IPS-18a (cell line): ENCODE measurements at regions not wholly inside any gene's neighbourhood (a gene's known extent, or its start where the extent isn't known, plus 50 kb on each side); places are given as distances from the start of the nearest gene placed in this dataset.

Experiments used
- H3K27ac ChIP-seq: one replicate; pipeline ENCODE4 v1.5.1; 2013; ENCODE audit warnings: low read length
- H3K27me3 ChIP-seq: one replicate; pipeline ENCODE4 v1.6.1; 2013; ENCODE audit warnings: mild to moderate bottlenecking, low read length; ENCODE audit not compliant: control insufficient read depth, insufficient read depth
- H3K36me3 ChIP-seq: one replicate; pipeline ENCODE4 v1.6.1; 2013; ENCODE audit warnings: low read depth, low read length; ENCODE audit not compliant: control insufficient read depth
- H3K4me1 ChIP-seq: one replicate; pipeline ENCODE4 v1.6.1; 2013; ENCODE audit warnings: low read depth, low read length; ENCODE audit not compliant: control insufficient read depth
- H3K4me3 ChIP-seq: one replicate; pipeline ENCODE4 v1.5.1; 2013; ENCODE audit warnings: low read length
- H3K9ac ChIP-seq: one replicate; pipeline ENCODE4 v1.6.1; 2013; ENCODE audit warnings: mild to moderate bottlenecking, low read length, moderate library complexity
- H3K9me3 ChIP-seq: one replicate; pipeline ENCODE4 v1.6.1; 2013; ENCODE audit warnings: low read depth, low read length; ENCODE audit not compliant: control insufficient read depth

GRCh38 chr6:145015739-145016558 is 719.4 kb downstream of the EPM2A start:
- no peak overlapping the region for H3K27ac ChIP-seq
- H3K36me3 ChIP-seq = no peaks in the 10 kb centered on the region
- H3K4me1 ChIP-seq = no peaks in the 10 kb centered on the region
- no peaks in the 10 kb centered on the region for H3K9me3 ChIP-seq
- no peak overlapping the region for H3K9ac ChIP-seq
- no peaks in the 10 kb centered on the region for H3K27me3 ChIP-seq
- no peak overlapping the region for H3K4me3 ChIP-seq

- Histone ChIP-seq H3K4me3 (no peak overlapping the region), H3K9ac (no peak overlapping the region), H3K27me3 (no peaks in the 10 kb centered on the region), H3K4me1 (no peaks in the 10 kb centered on the region), H3K36me3 (no peaks in the 10 kb centered on the region), H3K27ac (no peak overlapping the region), H3K9me3 (no peaks in the 10 kb centered on the region)
These were observed 718.3 kb downstream of the EPM2A start for GRCh38 chr6:145017051-145017450.

DNA sequence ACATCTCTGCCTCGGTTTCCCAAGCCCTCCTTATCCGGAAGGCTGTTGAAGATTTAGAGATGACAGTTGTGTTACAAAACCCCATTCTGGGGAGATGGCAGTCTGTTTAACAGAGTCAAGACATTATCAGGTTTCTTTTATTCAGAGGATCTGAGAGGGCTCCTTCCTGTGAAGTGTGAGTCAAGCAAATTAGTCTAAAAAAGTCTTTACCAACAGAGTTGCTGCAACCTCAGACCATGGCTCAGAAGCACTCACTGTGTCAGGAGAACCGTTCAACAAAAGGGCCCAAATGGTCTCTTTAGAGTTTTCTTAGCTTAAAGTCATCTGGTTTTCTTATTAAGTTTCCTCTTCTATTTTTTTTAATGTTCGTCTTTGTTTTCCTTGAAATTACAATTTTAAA is 717.8 kb downstream of the EPM2A start:
- Histone ChIP-seq H3K9ac (no peak overlapping the region), H3K27ac (no peak overlapping the region), H3K4me1 (no peaks in the 10 kb centered on the region), H3K4me3 (no peak overlapping the region), H3K9me3 (no peaks in the 10 kb centered on the region), H3K36me3 (no peaks in the 10 kb centered on the region), H3K27me3 (no peaks in the 10 kb centered on the region)

DNA sequence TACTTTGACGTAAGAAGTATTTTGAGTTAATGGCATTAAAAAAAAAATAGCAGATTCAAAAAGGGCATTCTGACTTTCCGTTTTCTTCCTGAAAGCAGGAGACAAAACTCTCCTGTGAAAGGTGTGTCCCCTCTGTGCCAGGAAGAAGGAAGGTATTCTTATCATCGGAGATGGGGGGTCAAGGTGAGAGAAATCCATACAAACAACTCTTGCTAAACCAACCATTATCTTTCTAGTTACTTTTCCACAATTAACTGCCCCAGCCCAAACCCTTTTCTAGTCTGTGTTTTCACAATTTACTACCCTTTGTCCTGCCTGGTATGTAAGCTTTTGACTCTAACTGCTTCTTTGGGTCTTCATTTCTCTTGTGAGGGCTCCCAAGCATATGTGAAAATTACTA is 717.3 kb downstream of the EPM2A start:
- no peaks in the 10 kb centered on the region for H3K27me3 ChIP-seq
- no peaks in the 10 kb centered on the region for H3K9me3 ChIP-seq
- H3K4me1 ChIP-seq = peaks cover 1% of the 10 kb centered on the region
- H3K36me3 ChIP-seq = no peaks in the 10 kb centered on the region
- H3K27ac ChIP-seq = no peak overlapping the region
- no peak overlapping the region for H3K4me3 ChIP-seq
- no peak overlapping the region for H3K9ac ChIP-seq

DNA sequence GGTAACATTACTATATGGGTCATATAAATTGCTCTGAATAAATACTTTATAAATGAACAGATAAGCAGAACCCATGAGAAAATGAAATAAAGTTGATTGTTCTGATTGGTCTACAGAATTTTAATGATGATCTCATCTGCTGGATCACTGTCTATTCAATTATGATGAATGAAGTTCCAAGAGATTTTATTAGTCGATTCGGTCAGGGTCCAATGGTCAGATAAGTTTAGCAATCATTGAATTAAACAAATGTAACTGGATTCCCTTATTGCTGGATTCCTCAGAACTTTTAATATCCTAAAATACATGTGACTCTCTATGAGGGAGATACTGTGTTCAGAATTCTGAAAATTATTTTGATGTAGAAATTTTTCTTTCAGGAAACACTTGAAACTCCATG is 715.2 kb downstream of the EPM2A start:
- H3K4me3 ChIP-seq = no peak overlapping the region
- H3K9me3 ChIP-seq = no peaks in the 10 kb centered on the region
- H3K27me3 ChIP-seq = no peaks in the 10 kb centered on the region
- peaks cover 3% of the 10 kb centered on the region for H3K4me1 ChIP-seq
- no peak overlapping the region for H3K27ac ChIP-seq
- H3K9ac ChIP-seq = no peak overlapping the region
- H3K36me3 ChIP-seq = no peaks in the 10 kb centered on the region

GRCh38 chr6:145020543-145020942 is 714.8 kb downstream of the EPM2A start:
- H3K36me3 ChIP-seq = no peaks in the 10 kb centered on the region
- no peak overlapping the region for H3K27ac ChIP-seq
- no peak overlapping the region for H3K9ac ChIP-seq
- H3K4me1 ChIP-seq = peaks cover 3% of the 10 kb centered on the region
- H3K27me3 ChIP-seq = no peaks in the 10 kb centered on the region
- H3K9me3 ChIP-seq = no peaks in the 10 kb centered on the region
- no peak overlapping the region for H3K4me3 ChIP-seq

DNA sequence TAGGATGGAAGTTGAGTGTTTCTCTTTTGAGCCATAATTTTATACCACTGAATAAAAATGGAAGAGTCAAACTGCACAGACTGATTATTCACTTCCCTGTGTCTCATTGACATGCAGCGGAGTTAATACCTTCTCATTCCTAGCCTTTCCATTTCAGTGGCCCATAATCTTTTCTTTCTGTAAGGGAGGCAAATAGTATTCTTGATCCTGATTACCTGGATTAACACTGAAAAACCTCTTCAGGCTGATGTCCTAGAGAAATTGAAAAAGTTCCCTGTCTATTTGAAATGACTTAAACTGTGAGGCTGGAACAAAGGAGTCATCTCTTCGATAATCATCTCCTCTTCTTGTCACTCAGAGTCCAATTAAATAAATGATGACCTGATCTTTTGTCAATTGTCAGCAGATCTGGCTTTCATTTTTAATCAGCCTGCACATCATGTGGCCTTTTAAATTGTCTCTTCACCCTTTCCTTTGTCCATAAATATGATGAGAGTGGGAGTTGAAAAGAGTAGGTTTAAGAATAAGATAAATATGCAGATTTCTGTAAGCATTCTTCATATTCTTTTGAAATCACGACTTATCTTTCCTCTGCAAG is 713.0 kb downstream of the EPM2A start:
- Histone ChIP-seq H3K27ac (no peak overlapping the region), H3K9me3 (no peaks in the 10 kb centered on the region), H3K4me3 (no peak overlapping the region), H3K4me1 (peaks cover 3% of the 10 kb centered on the region), H3K27me3 (no peaks in the 10 kb centered on the region), H3K9ac (no peak overlapping the region), H3K36me3 (no peaks in the 10 kb centered on the region)

DNA sequence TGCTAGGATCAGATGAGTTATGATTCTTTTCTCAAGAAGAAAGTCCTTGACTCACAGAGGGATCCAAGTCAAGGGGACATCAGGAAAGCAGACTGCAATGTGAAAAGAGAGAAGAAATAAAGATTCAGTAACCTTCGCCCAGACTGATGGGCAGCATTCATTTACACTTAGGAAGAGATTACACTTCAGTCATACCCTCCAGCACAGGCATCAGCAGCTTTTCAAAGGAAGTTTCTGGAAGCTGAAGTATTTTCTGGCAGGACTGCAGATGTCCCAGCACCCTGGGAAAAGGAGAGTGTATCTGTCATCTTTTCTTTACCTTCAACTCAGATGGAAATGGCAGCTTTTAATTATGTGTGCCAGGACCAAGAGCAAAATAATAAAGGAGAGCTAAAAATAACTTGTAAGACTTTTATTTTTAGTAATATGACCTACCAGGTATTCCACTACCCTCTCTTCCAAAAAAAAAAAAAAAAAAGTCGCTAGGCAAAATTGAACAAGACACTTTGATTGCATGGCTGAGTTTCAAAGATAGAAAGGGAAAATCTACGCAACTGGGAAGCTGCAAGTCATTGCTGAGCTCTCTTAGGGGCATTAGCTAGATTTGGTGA is 712.1 kb downstream of the EPM2A start:
- no peaks in the 10 kb centered on the region for H3K27me3 ChIP-seq
- no peaks in the 10 kb centered on the region for H3K36me3 ChIP-seq
- H3K9me3 ChIP-seq = no peaks in the 10 kb centered on the region
- no peak overlapping the region for H3K9ac ChIP-seq
- peaks cover 3% of the 10 kb centered on the region for H3K4me1 ChIP-seq
- H3K4me3 ChIP-seq = no peak overlapping the region
- H3K27ac ChIP-seq = no peak overlapping the region

GRCh38 chr6:145025488-145025887 is 709.8 kb downstream of the EPM2A start:
- no peak overlapping the region for H3K9ac ChIP-seq
- H3K4me3 ChIP-seq = no peak overlapping the region
- no peaks in the 10 kb centered on the region for H3K9me3 ChIP-seq
- H3K27me3 ChIP-seq = no peaks in the 10 kb centered on the region
- H3K36me3 ChIP-seq = no peaks in the 10 kb centered on the region
- peaks cover 3% of the 10 kb centered on the region for H3K4me1 ChIP-seq
- no peak overlapping the region for H3K27ac ChIP-seq

DNA sequence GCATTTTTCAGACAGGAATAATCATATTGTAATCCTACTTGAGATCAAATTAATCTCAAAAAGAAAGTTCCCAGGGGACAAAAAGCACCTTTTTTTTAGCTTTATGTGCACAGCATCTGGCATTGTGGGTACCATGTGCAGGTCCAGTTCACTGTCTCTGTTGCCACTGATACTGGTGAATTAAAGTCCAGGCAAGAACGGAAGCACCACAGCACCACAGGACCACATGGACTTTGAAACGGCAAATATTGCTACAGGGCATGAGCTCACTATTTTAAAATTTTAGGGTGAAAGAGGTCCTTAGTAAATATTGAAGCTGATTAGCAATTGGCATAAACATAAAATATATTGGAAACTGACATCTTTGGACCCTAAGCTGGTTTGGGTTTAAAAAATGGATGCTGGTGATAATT is 709.0 kb downstream of the EPM2A start:
- no peak overlapping the region for H3K4me3 ChIP-seq

DNA sequence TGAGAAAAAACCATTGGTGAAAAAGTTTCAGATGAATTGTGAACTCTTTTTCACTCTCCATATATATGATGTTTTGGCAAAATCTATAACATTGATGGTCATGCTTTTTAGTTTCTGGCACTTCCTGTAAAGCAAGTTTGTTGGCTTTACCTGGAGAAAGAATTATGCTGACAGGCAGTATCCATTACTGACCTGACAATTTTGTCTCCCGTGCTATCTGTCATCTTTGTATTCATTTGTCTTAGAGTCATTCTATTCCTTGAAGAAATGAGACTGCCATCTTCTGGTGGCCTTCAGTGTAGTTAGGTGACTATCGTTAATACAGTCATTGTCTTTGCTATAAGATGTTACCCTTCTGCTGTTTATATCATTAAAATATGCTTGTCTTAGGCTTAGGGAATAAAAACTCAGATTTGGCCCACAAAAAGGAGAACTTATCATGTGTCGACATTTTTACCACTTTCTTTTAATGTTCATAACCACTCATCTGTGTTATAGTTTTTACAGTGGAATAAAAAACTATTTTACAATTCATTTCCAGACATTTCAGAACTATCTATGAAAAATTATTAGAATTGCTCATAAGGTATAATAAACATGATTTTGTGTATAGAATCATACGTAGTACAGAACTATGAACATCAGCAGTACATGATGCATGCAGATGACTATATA is 707.0 kb downstream of the EPM2A start:
- Histone ChIP-seq H3K36me3 (no peaks in the 10 kb centered on the region), H3K9me3 (no peaks in the 10 kb centered on the region), H3K4me1 (no peaks in the 10 kb centered on the region), H3K27ac (no peak overlapping the region), H3K27me3 (no peaks in the 10 kb centered on the region), H3K4me3 (no peak overlapping the region), H3K9ac (no peak overlapping the region)

More for the DNA sequence above, 709.0 kb downstream of the EPM2A start:
- Histone ChIP-seq H3K9ac (no peak overlapping the region), H3K27ac (no peak overlapping the region), H3K27me3 (no peaks in the 10 kb centered on the region), H3K9me3 (no peaks in the 10 kb centered on the region), H3K4me1 (peaks cover 3% of the 10 kb centered on the region), H3K36me3 (no peaks in the 10 kb centered on the region)
